GM21786 (cell line): ENCODE measurements at regions not wholly inside any gene's neighbourhood (a gene's known extent, or its start where the extent isn't known, plus 50 kb on each side); places are given as distances from the start of the nearest gene placed in this dataset.

Experiments
- ATAC-seq: cut with Tn5 transposase; IDR thresholded peaks from one replicate; pipeline ENCODE4 v1.9.1; 2021; ENCODE audit not compliant: unreplicated experiment

DNA sequence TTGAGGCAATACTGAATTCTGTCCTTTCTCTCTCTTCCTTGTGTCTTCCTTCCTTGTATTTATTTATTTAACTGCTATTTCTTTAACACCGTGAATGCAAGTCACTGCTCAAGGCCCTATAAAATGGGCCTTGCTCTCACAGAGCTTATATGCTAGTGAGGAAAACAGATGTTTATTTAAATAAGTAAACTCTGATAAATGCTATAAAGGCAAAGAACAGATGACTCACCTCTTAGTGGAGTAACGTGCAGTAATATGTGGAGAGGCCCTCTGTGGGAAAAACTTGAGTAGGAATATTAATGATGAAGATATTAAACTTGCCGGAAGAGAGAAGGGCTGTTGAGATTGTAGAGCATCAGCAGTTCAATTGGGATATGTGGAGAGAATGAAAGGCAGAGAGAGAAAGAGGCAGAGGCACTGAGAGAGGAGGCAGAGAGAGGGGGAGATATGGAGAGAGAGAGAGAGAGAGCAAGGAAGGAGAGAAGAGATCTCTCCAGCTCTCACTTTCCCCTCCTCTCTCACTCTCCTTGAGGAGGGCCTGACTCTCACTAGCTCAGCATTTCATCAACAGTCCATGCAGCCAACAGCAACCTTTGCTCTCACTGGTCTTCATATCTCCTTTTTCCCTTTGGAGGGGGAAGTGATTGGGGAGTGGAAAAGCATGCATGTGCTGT is 322.2 kb downstream of the LMX1A start:
- ATAC-seq: no peak

DNA sequence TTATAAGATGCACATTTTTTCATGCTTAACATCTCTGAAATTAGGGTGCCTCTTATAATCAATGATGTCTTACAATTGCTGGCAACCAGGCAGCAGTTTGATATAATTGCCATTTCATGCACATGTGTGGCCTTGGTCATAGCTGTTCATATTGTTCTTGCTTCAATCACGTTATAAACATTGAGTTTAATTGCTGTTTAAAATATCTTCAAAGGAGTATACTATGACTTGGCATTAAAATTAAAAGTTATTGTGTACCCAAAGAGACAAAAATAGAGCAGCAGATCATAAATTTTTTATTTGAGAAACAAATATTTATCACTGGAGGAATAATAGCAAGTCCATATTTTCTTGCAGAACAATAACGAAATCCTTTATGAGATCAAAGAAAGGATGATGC is 325.5 kb downstream of the LMX1A start:
- ATAC-seq: no peak

DNA sequence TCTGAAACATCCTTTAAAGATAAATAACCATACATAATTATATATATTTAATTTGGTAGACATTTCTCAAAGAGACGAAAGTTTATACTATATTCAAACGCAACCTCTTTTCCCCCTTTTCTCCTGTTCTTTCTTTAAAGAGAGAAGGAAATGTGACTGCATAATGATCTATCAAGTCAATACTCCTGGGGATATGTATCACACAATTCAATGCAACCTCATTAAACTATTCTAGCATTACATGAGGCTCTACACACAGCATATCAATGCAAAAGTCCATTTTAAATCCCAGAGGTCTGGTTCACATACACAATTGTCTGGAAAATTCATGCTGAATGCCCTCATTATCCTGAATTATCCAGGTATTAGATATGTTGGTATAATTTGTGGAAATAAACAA is 330.7 kb downstream of the LMX1A start:
- ATAC-seq: no peak

DNA sequence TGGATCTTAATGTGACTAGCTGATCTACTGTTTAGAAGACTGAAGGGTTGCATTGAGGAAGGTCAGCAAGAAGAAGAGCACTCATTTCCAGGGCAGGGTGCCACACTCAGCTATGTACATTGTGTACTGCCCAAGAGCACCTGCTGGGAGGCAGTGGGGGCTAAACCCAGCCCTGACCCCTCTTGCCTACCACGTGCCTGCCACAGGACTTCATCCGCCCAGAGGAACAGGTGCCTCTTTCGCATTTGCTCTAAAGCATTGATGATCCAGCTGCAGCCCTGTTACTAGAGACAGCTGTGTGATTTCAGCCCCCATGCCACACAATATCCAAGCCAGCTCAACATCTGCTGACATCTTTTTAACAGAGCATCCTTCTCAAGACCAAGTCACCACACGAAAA is 341.8 kb downstream of the LMX1A start:
- no peak for ATAC-seq

DNA sequence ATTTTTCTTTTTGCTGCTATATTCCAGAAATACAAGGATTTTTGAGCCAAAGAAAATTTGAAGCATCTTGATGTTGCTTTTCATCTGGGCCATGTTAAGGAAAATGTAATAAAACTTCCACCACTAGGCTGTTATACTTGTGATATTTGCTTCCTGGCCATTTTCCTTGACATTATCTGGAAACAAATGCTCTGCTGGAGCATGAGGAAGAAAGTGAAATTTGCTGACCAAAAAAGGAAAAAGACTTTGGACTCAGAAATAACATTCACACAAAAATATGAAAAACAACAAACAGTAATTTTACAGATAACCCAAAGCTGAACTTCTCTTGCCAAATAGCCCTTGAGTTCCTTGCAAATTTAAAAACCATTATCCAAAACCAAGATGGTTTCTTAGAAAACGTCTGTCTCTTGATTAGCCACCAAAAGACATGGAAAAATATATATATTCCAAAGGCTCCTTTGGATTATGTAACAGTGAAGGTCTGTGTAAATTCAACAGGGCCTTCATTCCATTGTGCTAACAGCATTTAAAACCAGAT is 344.5 kb downstream of the LMX1A start:
- no peak for ATAC-seq

DNA sequence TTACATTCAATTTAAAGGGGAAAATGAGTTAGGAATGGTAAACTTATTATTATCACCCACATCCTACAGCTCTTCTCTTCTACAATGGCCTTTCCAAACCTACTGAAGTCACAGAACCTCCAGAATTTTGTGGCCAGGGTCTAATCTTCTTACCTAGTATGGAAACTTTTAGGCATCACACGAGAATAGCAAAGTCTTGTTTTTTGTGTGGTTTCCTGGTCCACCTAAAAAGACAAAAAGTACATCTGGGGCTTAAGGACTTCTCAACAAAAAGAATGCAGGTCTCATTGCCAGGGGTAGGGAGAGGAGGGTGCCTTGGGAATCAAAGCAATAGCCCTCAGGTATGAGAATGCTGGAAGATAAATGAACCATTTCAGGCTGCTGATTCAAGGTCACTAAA is 345.3 kb downstream of the LMX1A start:
- ATAC-seq: no peak

DNA sequence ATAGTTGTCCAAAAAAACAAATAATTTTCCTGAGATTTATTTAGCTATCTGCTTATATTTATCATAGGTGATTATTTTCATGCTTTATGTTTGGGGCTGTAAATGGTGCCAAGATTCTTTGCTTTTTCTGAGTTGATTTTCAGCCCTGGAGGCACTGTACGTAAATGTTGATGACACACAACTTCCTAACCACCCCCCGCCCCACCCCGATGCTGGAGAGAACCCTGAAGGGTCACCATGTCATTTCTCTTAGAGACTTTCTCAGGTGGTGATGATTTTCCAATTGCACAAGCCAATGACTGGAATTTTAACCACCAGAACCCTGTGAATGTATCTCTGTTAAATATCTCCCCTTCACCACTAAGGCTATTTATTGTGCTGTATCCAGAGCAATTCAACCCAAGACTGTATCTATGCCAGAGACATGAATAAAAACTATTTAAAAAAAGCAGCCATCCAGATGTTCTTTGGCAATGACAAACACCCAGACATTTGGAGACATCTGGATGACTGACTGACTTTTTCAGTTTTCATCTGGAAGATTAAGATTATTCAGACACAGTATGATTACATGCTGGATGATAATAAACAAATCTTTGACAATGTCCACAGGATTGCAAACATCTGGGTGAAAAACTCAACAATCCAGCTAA is 346.0 kb downstream of the LMX1A start:
- ATAC-seq: no peak

DNA sequence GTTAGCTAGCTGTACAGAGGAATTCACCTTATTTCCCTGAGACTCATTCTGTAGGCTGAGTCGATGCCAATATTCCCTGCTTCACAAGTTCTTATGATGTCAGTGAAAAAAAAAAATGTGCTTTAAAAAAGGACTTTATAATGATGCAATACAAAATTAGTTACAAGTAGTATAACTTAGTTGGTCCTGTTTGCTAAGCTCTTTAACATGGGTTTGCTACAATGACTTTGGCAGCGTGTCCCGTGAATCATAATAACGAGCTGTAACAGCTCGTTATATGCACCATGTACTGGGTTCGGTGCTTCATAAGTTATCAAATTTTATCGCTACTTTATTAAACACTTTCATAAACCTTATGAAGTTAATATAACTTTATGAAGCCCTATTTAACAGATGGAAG is 349.7 kb downstream of the LMX1A start:
- no peak for ATAC-seq

DNA sequence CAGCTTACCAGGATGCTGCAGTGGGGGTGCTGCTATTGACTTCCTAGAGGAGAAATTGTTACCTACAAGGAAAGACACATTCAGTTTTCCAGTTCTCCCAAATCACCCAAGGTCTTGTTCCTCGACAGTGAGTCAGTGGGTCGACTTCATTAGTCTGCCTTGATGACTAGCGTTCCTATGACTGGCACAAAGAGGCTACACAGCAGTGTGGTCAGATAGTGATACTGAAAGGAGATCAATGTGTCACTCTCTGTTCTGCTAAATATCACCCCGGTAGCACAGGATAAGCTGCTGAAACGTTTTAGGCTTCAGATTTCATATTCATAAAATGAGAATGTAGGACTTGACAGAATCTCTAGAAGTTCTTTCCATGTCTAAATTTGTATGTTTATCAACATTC is 357.4 kb downstream of the LMX1A start:
- no peak for ATAC-seq

DNA sequence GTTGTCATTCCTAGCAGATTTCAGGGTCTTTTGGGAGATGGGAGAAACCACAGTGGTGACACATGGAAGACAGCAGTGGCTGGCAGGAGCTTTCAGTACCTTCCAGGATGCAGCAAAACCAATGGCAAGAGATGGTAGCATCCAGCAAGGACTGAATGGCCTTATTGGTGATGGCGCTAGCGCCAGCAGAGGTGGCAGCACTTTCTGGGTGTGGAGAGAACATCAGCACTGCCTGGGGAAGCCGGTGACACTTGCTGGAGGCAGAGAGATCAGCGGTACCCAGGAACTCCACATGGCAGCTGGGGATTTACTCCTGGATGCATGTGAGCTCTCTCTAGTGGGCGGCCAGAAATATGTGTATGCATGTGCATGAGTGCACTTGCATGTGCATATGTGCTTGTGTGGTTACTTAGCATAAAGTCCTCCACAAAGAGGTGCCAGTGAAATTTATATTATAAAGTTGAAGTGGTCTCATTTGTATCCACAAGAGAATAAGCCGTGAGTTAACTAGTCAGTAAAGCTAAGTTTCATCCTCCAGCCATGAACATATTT is 364.7 kb downstream of the LMX1A start:
- no peak for ATAC-seq

DNA sequence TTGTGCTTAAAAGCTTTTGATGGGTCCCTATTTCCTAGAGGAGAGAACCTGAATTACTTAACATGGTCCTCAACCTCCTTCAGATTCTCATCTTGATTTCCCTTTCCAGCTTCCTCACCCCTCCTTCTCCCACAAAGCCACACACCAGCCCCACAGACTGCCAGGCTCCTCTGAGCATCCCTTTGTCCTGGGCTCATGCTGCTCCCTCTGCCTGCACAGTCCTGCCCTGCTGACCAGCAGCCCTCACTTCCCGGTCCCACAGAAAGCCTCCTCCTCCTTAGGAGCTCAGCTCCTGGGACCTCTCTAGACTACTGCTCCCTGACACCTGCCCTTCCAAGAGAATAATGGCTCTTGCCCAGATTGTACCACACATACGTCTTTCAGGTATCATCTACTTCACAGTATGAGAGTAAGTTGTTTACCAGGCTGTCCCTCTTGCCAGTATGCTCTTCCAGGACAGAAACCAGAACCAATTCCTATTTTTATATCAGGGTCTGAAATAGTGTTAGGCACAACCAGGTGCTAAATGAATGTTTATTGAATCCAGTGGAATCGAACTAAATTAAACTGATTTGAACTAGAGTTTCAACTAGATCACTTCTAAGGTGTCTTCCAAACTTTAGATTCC is 373.4 kb downstream of the LMX1A start:
- no peak for ATAC-seq

DNA sequence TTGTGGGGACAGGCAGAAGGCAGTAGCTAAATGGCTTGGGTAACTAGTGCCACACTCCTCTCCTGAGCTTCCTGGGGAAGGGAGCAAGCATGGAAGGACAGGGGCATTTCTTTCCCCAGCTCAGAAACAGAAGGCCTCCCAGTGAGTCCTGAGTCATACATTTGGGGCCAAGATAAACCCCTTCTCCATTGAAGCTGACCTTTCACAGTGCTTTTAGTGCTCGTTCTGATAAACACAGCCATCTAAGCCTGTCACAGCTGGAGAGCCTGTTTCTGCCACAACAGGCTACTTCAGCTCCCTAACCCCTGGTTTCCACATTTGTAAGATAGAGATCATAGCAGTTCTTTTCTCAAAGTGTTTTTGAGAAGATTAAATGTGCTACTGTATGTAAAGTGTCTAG is 374.0 kb downstream of the LMX1A start:
- ATAC-seq: no peak

DNA sequence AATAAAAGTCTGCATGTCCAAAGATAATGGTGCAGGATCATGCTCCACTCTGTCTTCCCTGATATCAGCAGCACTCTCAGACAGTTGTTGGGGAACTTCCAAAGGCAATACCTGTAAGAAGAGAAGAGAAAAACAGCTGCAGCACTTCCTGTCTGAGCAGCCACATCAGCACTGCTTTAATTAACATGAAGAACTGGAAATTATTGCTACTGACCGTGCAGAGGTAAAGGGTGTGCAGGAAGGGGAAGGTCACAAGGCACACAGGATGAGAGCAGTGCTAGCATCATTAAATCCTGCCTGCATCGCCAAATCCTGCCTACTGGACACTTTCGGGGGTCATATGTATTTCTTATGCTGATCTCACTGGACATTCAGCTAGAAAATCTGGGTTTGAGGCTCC is 379.0 kb downstream of the LMX1A start:
- no peak for ATAC-seq

DNA sequence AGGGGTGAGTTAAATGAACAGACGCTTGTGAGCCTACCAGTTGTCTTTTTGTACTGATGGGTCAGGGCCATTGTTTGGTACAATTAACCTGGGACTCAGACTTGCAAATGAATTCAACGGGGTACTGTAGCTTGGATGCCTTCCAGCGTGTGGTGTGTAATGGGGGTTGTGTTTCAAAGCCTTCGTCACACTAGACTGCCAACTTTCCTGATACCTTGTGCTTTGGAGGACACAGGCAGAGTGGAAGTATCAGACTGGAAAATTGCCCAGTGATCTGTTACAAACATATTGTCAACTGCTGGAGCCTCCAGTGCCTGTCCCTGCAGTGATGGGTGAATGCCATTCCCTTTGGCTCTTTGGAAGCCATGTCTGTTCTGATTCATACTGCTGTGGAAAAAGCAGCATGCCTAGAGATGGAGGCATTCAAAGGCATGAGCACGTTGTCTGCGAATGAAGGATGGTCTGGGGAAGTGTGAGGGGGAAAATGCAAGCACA is 384.5 kb downstream of the LMX1A start:
- no peak for ATAC-seq

DNA sequence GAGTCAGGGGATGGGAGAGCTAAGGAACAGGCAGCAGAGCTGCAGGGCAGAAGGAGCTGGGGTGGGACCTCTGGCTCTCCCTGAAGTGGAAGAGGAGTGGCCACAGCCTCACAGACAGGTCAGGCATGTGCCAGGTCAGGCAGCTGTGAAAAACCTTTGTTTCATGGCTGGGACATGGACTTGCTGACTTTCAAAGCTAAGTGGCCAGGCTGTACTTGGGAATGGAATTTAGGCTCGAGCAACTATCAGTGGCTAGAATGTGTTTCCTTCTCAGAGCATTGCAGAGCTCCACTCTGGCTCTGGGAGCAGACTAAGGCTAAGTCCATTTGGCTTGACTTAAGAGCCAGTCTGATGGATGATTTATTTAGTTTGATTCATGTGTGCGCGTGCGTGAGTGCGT is 385.1 kb downstream of the LMX1A start:
- no peak for ATAC-seq

DNA sequence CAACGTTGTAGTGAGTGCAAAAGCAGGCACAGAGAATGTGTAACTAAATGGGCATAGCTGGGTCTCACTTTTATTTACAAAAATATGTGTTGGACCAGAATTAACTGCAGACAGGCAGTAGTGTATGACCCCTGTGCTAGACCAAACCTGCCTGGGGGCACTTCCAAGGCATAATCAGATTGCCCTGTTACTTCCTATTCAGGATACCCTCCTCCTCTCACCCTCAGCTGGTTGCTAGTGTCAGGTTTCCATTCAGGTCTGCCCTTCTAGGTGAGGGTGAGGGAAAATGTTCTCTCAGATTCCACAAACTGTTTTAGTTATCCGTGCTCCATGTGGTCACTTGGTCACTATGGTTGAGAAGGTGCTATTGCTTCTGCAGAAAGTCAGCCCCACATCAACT is 387.3 kb downstream of the LMX1A start:
- no peak for ATAC-seq

DNA sequence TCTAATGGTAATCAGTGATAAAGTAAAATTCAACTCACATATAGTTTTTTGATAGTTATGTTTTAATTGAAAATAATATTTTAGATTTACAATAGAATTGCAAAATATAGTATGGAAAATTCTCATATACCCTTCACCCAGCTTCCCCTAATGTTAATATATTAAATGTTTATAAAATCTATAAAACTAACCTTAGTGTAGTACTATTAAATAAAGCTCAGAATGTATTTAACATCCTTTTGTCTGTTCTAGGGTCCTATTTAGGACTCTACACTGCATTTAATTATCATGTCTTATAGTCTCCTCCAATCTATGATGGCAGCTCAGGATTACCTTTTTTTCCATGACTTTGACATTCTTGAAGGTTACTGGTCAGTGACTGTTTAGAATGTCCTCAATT is 389.2 kb downstream of the LMX1A start:
- ATAC-seq: no peak

DNA sequence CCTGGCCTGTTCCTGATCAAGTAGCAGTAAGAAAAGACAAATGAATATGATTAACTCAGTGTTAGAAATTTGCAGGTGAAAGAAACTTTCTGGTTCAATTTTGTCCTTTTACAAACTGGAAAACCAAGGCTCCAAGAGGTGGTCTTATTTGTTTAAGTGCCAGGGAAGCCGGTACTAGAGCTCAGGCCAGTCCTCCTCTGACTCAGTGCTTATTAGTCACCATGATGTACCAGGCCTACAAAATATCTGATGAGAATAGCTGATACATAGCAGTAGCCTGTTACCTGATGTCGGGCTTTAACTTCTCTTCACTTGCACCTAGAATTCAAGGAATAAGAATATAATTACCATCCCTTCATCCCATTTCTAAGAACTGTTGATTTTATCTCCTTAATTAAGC is 394.8 kb downstream of the LMX1A start:
- ATAC-seq: no peak

DNA sequence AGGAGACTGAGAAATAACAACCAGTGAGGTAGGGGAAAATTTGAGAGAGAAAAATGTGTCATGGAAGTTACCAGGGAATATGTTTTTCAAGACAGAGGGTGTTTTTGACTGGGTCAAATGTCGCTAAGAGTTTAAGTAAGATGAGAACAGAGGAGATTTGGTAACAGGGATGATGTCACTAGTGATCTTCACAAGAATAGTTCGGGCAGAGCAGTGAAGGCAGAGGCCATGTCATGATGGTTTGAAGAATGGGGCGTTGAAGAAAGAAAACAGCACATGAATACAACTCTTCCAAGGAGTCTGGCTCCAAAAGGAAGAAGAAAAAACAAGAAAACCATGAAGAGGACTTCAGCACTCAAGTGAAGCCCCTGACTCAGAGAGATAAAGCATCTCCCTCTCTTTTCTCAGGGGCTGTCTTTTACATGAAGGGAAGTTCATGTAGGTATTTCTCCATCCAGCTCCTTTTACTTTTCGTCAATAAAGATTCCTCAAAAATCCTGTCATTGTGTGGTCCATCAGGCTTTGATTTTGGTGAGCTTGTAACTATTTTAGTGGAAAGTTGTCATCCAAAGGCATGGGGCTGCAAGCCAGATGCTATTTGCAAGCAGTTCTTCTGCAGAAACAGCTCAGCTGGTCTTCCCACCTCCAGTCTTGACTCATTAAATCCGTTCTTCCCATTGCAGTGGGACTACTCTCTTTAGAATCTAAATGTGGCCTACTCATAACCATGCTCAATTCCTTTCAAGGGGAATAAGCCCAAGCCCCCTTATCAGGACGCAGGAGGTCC is 397.3 kb downstream of the LMX1A start:
- no peak for ATAC-seq

DNA sequence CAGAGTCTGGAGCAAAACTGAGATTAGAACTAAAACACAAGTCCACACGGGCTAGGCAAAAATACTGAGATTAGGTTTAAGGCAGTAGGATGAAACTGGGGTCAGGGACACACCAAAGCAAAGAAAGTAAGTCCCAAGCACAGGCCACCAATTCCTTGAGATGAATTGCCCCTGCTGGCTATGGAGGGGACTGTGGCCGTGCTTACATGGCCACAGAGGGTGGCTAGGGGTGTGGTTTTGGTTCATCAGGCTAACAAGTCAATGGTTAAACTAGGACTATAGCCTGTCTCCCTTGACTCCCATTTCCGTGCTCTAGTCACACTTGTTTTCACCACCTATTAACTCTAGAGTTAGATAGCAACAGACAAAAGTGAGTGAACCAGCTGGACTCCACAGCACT is 394.8 kb downstream of the PBX1 start:
- no peak for ATAC-seq

DNA sequence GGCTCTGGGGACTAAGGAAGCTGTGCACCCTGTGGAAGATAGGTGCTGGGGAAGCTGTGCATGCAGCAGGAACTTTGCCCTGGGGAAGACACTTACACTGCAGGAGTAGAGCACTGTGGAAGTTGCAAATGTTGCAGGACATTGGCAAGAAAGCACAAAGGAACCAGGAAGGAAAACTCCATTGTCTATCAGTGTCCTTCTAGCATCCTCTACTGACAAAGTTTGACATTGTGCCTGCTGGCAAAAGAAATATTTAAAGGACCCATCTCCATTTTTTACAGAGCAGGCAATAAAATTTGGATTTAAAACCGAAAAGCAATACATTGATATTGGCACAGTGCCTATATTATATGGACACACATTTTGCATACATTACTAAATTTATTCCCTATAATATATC is 394.1 kb downstream of the PBX1 start:
- ATAC-seq: no peak
